Kidney epithelial cell (primary cell): ENCODE measurements at regions not wholly inside any gene's neighbourhood (a gene's known extent, or its start where the extent isn't known, plus 50 kb on each side); places are given as distances from the start of the nearest gene placed in this dataset.

Experiments used
- DNase-seq: peaks from one replicate; pipeline ENCODE4 v3.0.0-alpha.2; 2010; ENCODE audit warnings: low read depth
- H3K27me3 ChIP-seq: 2 replicates; pipeline ENCODE4 v1.6.0; 2011; ENCODE audit warnings: low read length; ENCODE audit not compliant: control insufficient read depth, insufficient read depth
- H3K36me3 ChIP-seq: 2 replicates; pipeline ENCODE4 v1.5.1; 2011; ENCODE audit warnings: low read length; ENCODE audit not compliant: control insufficient read depth, insufficient read depth
- H3K4me3 ChIP-seq: 2 replicates; pipeline ENCODE4 v1.5.1; 2011; ENCODE audit warnings: low read depth, mild to moderate bottlenecking, control low read depth, low read length
- CTCF ChIP-seq: IDR thresholded peaks from 2 replicates; pipeline ENCODE4 v1.5.1; 2011; ENCODE audit warnings: mild to moderate bottlenecking, moderate library complexity, low read length, control low read depth, inconsistent platforms; ENCODE audit not compliant: insufficient read depth, poor library complexity, severe bottlenecking

GRCh38 chr14:104514156-104514848 lies 65.3 kb upstream of the C14orf180 start:
- H3K4me3 ChIP-seq: no peak overlapping the region
- no peaks in the 10 kb centered on the region for H3K36me3 ChIP-seq
- no peaks in the 10 kb centered on the region for H3K27me3 ChIP-seq
- TF ChIP-seq CTCF: no peak
- DNase-seq: no peak

GRCh38 chr14:104515059-104515810 lies 64.3 kb upstream of the C14orf180 start:
- no peak for TF ChIP-seq CTCF
- Histone ChIP-seq H3K27me3 (no peaks in the 10 kb centered on the region), H3K4me3 (no peak overlapping the region), H3K36me3 (no peaks in the 10 kb centered on the region)
- no peak for DNase-seq

GRCh38 chr14:104515811-104516780 lies 63.5 kb upstream of the C14orf180 start:
- H3K27me3 ChIP-seq: no peaks in the 10 kb centered on the region
- no peaks in the 10 kb centered on the region for H3K36me3 ChIP-seq
- H3K4me3 ChIP-seq: no peak overlapping the region
- TF ChIP-seq CTCF: no peak
- no peak for DNase-seq

GRCh38 chr14:104516906-104517305 lies 62.7 kb upstream of the C14orf180 start:
- no peak for TF ChIP-seq CTCF
- H3K36me3 ChIP-seq: no peaks in the 10 kb centered on the region
- no peak overlapping the region for H3K4me3 ChIP-seq
- no peak for DNase-seq
- no peaks in the 10 kb centered on the region for H3K27me3 ChIP-seq

GRCh38 chr14:104517426-104517825 lies 62.1 kb upstream of the C14orf180 start:
- Histone ChIP-seq H3K27me3 (no peaks in the 10 kb centered on the region), H3K4me3 (no peak overlapping the region), H3K36me3 (no peaks in the 10 kb centered on the region)
- DNase-seq: no peak
- no peak for TF ChIP-seq CTCF
